OCI-LY7 (cell line): ENCODE measurements at regions not wholly inside any gene's neighbourhood (a gene's known extent, or its start where the extent isn't known, plus 50 kb on each side); places are given as distances from the start of the nearest gene placed in this dataset.

Experiments used
- BruUV-seq: library from RNA; stranded (reverse); fragments of 400-500 nt; replicated peaks from 2 replicates; lab custom pipeline; 2021; lab: Mats Ljungman, UMichigan
- CTCF ChIA-PET: fragments of 300-600 bp; sonication (Branson Sonifier 250); formaldehyde crosslinking; loops from one replicate; lab custom pipeline; 2022; ENCODE audit warnings: antibody characterized with exemption; ENCODE audit not compliant: unreplicated experiment; lab: Charles Lee
- POLR2A ChIA-PET: fragments of 300-600 bp; sonication (Branson Sonifier 250); formaldehyde crosslinking; loops from one replicate; lab custom pipeline; 2022; ENCODE audit warnings: antibody characterized with exemption; lab: Charles Lee
- DNase-seq: peaks from one replicate; pipeline ENCODE4 v3.0.0-alpha.2; 2015; ENCODE audit warnings: low spot score
- H2AFZ ChIP-seq: fragments of 200-600 bp; sonication (generic), shearing (Covaris generic); 2 replicates; pipeline ENCODE4 v1.6.1; 2014; ENCODE audit warnings: mild to moderate bottlenecking, antibody characterized with exemption, low read length, moderate library complexity
- H3K27ac ChIP-seq: fragments of 200-600 bp; sonication (generic); 2 replicates; pipeline ENCODE4 v1.5.1; 2014; ENCODE audit warnings: mixed run types, low read depth, mild to moderate bottlenecking, moderate library complexity, low read length, inconsistent platforms; ENCODE audit not compliant: poor library complexity, severe bottlenecking
- H3K36me3 ChIP-seq: fragments of 200-600 bp; sonication (generic); 2 replicates; pipeline ENCODE4 v1.6.1; 2014; ENCODE audit warnings: mild to moderate bottlenecking, antibody characterized with exemption, low read length, moderate library complexity, mixed read lengths; ENCODE audit not compliant: insufficient read depth
- H3K4me1 ChIP-seq: fragments of 200-600 bp; sonication (generic); 2 replicates; pipeline ENCODE4 v1.5.1; 2014; ENCODE audit warnings: mild to moderate bottlenecking, low read length; ENCODE audit not compliant: insufficient read depth, poor library complexity, severe bottlenecking
- H3K4me2 ChIP-seq: fragments of 200-600 bp; sonication (generic); 2 replicates; pipeline ENCODE4 v1.6.1; 2014; ENCODE audit warnings: mild to moderate bottlenecking, low read length
- H3K4me3 ChIP-seq: fragments of 200-600 bp; sonication (generic); 2 replicates; pipeline ENCODE4 v1.5.1; 2014; ENCODE audit warnings: mild to moderate bottlenecking, low read depth, low read length; ENCODE audit not compliant: poor library complexity, severe bottlenecking
- H3K79me2 ChIP-seq: fragments of 200-600 bp; sonication (generic); 2 replicates; pipeline ENCODE4 v1.6.1; 2016; ENCODE audit warnings: low read depth, mild to moderate bottlenecking, low read length, moderate library complexity, mixed read lengths; ENCODE audit not compliant: insufficient read depth
- H3K9me2 ChIP-seq: fragments of 200-600 bp; sonication (generic); 2 replicates; pipeline ENCODE4 v1.6.1; 2016; ENCODE audit warnings: mild to moderate bottlenecking, low read length, mixed read lengths; ENCODE audit not compliant: insufficient read depth
- H3K9me3 ChIP-seq: fragments of 200-600 bp; sonication (generic); 2 replicates; pipeline ENCODE4 v1.6.1; 2014; ENCODE audit warnings: mild to moderate bottlenecking, mixed run types, low read length, mixed read lengths
- H4K20me1 ChIP-seq: fragments of 200-600 bp; sonication (generic); 2 replicates; pipeline ENCODE4 v1.6.1; 2014; ENCODE audit warnings: mild to moderate bottlenecking, antibody characterized with exemption, low read length, moderate library complexity, mixed read lengths; ENCODE audit not compliant: insufficient read depth
- CTCF ChIP-seq: fragments of 200-600 bp; sonication (generic); conservative IDR thresholded peaks from 2 replicates; pipeline ENCODE4 v1.5.1; 2014; ENCODE audit warnings: mild to moderate bottlenecking, antibody characterized with exemption, low read length, moderate library complexity, mixed read lengths
- EZH2phosphoT487 ChIP-seq: fragments of 200-600 bp; sonication (generic); IDR thresholded peaks from 2 replicates; pipeline ENCODE4 v1.6.1; 2018; ENCODE audit warnings: low read depth, borderline replicate concordance, mild to moderate bottlenecking, mixed run types, antibody characterized with exemption, low read length, moderate library complexity, mixed read lengths
- intact Hi-C: fragments of 100-400 bp; cut with micrococcal nuclease; formaldehyde crosslinking; loops from one replicate; pipeline ENCODE4 v1.10.0; 2022; ENCODE audit not compliant: unreplicated experiment

DNA sequence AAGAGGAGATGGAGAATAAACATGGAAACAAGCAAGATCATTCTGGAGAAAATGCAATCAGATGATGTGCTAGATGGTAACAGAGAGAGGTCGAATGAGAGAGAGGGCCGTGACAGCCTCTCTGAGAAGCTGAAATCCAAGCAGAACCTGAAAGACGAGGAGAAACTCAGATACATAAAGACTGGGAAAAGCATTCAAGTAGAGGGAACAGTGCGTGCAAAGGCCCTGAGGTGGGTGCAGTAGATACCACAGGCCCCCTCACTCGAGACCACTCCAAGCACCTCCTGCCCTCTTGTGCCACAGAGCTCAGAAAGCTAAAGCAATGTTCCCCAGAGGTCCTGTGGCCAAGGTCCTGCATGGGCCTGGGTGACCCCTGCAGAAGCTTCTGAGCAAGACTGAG is 54.8 kb upstream of the DLK1 start:
- Histone ChIP-seq H3K27ac (no peak overlapping the region), H3K9me2 (no peaks in the 10 kb centered on the region), H3K9me3 (no peaks in the 10 kb centered on the region), H2AFZ (no peak overlapping the region), H3K79me2 (no peaks in the 10 kb centered on the region), H3K4me2 (no peak overlapping the region), H3K4me3 (no peak overlapping the region), H3K36me3 (no peaks in the 10 kb centered on the region), H4K20me1 (no peaks in the 10 kb centered on the region; the same call in 1 of the 2 replicates), H3K4me1 (no peaks in the 10 kb centered on the region)
- no TSS peak for BruUV-seq
- no peak for TF ChIP-seq CTCF
- no peak for TF ChIP-seq EZH2phosphoT487
- POLR2A ChIA-PET: interaction anchor here (1.2 kb wide), 1 partner anchor 19 kb away, joined by 3 read pairs; no protein-coding TSS in a partner anchor
- CTCF ChIA-PET: no interaction called here
- no peak for DNase-seq
- intact Hi-C loops: no loop called here

DNA sequence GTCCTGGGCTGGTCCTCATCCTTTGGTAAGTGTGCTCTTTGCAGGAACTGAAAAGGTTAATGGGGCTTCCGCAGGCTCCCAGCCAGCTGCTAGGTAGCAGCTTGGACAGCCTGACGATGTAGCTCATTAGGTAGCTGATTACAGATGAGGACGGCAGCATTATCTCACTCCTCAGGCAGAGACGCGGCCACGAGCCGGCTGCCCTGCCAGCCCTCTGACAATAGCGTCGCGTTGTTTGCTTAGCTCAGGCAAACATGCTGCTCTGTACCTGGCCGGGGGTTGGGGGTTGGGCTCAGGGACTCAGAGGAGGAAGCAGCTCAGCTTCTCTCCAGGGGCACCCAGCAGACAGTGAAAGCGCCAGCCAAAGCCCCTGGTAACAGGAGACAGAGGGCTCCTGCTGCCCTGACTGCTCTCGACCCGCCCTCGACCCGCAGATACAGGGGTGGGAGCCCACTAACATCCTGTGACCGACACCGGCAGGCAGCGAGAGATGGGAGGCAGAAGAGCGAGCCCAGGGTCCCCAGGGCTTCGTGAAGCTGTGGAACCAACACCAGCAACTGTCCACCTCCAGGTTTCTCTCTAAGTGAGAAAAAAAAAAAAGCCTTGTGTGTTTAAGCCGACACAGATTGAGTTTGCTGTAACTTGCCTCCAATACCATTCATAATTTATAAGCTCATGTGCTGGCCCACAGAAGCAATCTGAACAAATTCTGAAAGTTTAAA is 53.4 kb upstream of the DLK1 start:
- H2AFZ ChIP-seq: no peak overlapping the region

More for the DNA sequence above, 53.4 kb upstream of the DLK1 start:
- Histone ChIP-seq H3K4me3 (no peak overlapping the region), H3K36me3 (no peaks in the 10 kb centered on the region), H3K4me2 (no peak overlapping the region), H4K20me1 (no peaks in the 10 kb centered on the region; the same call in 1 of the 2 replicates), H3K9me2 (no peaks in the 10 kb centered on the region), H3K4me1 (no peaks in the 10 kb centered on the region), H3K79me2 (no peaks in the 10 kb centered on the region), H3K9me3 (no peaks in the 10 kb centered on the region), H3K27ac (no peak overlapping the region)
- ChIA-PET CTCF (no interaction called here), POLR2A (interaction anchor here (1.2 kb wide), 1 partner anchor 20 kb away, joined by 3 read pairs; no protein-coding TSS in a partner anchor)
- intact Hi-C loops: no loop called here
- no peak for DNase-seq
- TF ChIP-seq CTCF (no peak), EZH2phosphoT487 (no peak)
- no TSS peak for BruUV-seq
